ENCODE measurements at regions not wholly inside any gene's neighbourhood (a gene's known extent, or its start where the extent isn't known, plus 50 kb on each side); places are given as distances from the start of the nearest gene placed in this dataset.

GRCh38 chr2:56718413-56718812, 534.6 kb downstream of the CCDC85A start:
- no peaks in the 10 kb centered on the region for H3K27me3 ChIP-seq (ENCODE audit: control insufficient read depth, insufficient read depth, low read length)
- H3K4me1 ChIP-seq (ENCODE audit: control insufficient read depth, insufficient read depth, low read length), result no peaks in the 10 kb centered on the region
- H3K9me3 ChIP-seq (ENCODE audit: control insufficient read depth, low read length), result no peaks in the 10 kb centered on the region
- no peaks in the 10 kb centered on the region for H3K36me3 ChIP-seq (ENCODE audit: control insufficient read depth, insufficient read depth, low read length)
- H3K4me3 ChIP-seq (ENCODE audit: low read length), result no peak overlapping the region
- no peak overlapping the region for H3K9ac ChIP-seq (ENCODE audit: low read length)

GRCh38 chr2:56729212-56729611, 545.4 kb downstream of the CCDC85A start:
- Histone ChIP-seq H3K4me1 (ENCODE audit: control insufficient read depth, insufficient read depth, low read length) (no peaks in the 10 kb centered on the region), H3K9me3 (ENCODE audit: control insufficient read depth, low read length) (no peaks in the 10 kb centered on the region), H3K27me3 (ENCODE audit: control insufficient read depth, insufficient read depth, low read length) (no peaks in the 10 kb centered on the region), H3K4me3 (ENCODE audit: low read length) (no peak overlapping the region), H3K36me3 (ENCODE audit: control insufficient read depth, insufficient read depth, low read length) (no peaks in the 10 kb centered on the region), H3K9ac (ENCODE audit: low read length) (no peak overlapping the region)

- H3K9ac ChIP-seq (ENCODE audit: low read length), result no peak overlapping the region
- no peaks in the 10 kb centered on the region for H3K36me3 ChIP-seq (ENCODE audit: control insufficient read depth, insufficient read depth, low read length)
- H3K27me3 ChIP-seq (ENCODE audit: control insufficient read depth, insufficient read depth, low read length), result no peaks in the 10 kb centered on the region
- no peaks in the 10 kb centered on the region for H3K9me3 ChIP-seq (ENCODE audit: control insufficient read depth, low read length)
- H3K4me3 ChIP-seq (ENCODE audit: low read length), result no peak overlapping the region
- H3K4me1 ChIP-seq (ENCODE audit: control insufficient read depth, insufficient read depth, low read length), result no peaks in the 10 kb centered on the region
These were observed 549.2 kb downstream of the CCDC85A start for GRCh38 chr2:56732946-56733345.

GRCh38 chr2:56739413-56739812, 555.6 kb downstream of the CCDC85A start:
- H3K9ac ChIP-seq (ENCODE audit: low read length), result no peak overlapping the region
- H3K36me3 ChIP-seq (ENCODE audit: control insufficient read depth, insufficient read depth, low read length), result no peaks in the 10 kb centered on the region
- H3K4me1 ChIP-seq (ENCODE audit: control insufficient read depth, insufficient read depth, low read length), result no peaks in the 10 kb centered on the region
- no peaks in the 10 kb centered on the region for H3K9me3 ChIP-seq (ENCODE audit: control insufficient read depth, low read length)
- H3K4me3 ChIP-seq (ENCODE audit: low read length), result no peak overlapping the region
- no peaks in the 10 kb centered on the region for H3K27me3 ChIP-seq (ENCODE audit: control insufficient read depth, insufficient read depth, low read length)

GRCh38 chr2:56741601-56742102, 557.9 kb downstream of the CCDC85A start:
- no peak overlapping the region for H3K9ac ChIP-seq (ENCODE audit: low read length)
- no peaks in the 10 kb centered on the region for H3K4me1 ChIP-seq (ENCODE audit: control insufficient read depth, insufficient read depth, low read length)
- H3K27me3 ChIP-seq (ENCODE audit: control insufficient read depth, insufficient read depth, low read length), result no peaks in the 10 kb centered on the region
- no peak overlapping the region for H3K4me3 ChIP-seq (ENCODE audit: low read length)
- no peaks in the 10 kb centered on the region for H3K36me3 ChIP-seq (ENCODE audit: control insufficient read depth, insufficient read depth, low read length)
- H3K9me3 ChIP-seq (ENCODE audit: control insufficient read depth, low read length), result no peaks in the 10 kb centered on the region

GRCh38 chr2:56743807-56744206, 560.0 kb downstream of the CCDC85A start:
- H3K4me3 ChIP-seq (ENCODE audit: low read length), result no peak overlapping the region
- H3K9ac ChIP-seq (ENCODE audit: low read length), result no peak overlapping the region
- no peaks in the 10 kb centered on the region for H3K9me3 ChIP-seq (ENCODE audit: control insufficient read depth, low read length)
- no peaks in the 10 kb centered on the region for H3K36me3 ChIP-seq (ENCODE audit: control insufficient read depth, insufficient read depth, low read length)
- H3K4me1 ChIP-seq (ENCODE audit: control insufficient read depth, insufficient read depth, low read length), result no peaks in the 10 kb centered on the region
- no peaks in the 10 kb centered on the region for H3K27me3 ChIP-seq (ENCODE audit: control insufficient read depth, insufficient read depth, low read length)

GRCh38 chr2:56749152-56749752, 565.5 kb downstream of the CCDC85A start:
- H3K4me1 ChIP-seq (ENCODE audit: control insufficient read depth, insufficient read depth, low read length), result no peaks in the 10 kb centered on the region
- no peak overlapping the region for H3K9ac ChIP-seq (ENCODE audit: low read length)
- H3K27me3 ChIP-seq (ENCODE audit: control insufficient read depth, insufficient read depth, low read length), result no peaks in the 10 kb centered on the region
- no peaks in the 10 kb centered on the region for H3K36me3 ChIP-seq (ENCODE audit: control insufficient read depth, insufficient read depth, low read length)
- no peaks in the 10 kb centered on the region for H3K9me3 ChIP-seq (ENCODE audit: control insufficient read depth, low read length)
- H3K4me3 ChIP-seq (ENCODE audit: low read length), result no peak overlapping the region

- H3K4me3 ChIP-seq (ENCODE audit: low read length), result no peak overlapping the region
- H3K4me1 ChIP-seq (ENCODE audit: control insufficient read depth, insufficient read depth, low read length), result no peaks in the 10 kb centered on the region
- H3K9ac ChIP-seq (ENCODE audit: low read length), result no peak overlapping the region
- no peaks in the 10 kb centered on the region for H3K9me3 ChIP-seq (ENCODE audit: control insufficient read depth, low read length)
- no peaks in the 10 kb centered on the region for H3K36me3 ChIP-seq (ENCODE audit: control insufficient read depth, insufficient read depth, low read length)
- no peaks in the 10 kb centered on the region for H3K27me3 ChIP-seq (ENCODE audit: control insufficient read depth, insufficient read depth, low read length)
These were observed 569.4 kb downstream of the CCDC85A start for GRCh38 chr2:56753182-56753581.

GRCh38 chr2:56754066-56754615, 570.4 kb downstream of the CCDC85A start:
- Histone ChIP-seq H3K9me3 (ENCODE audit: control insufficient read depth, low read length) (no peaks in the 10 kb centered on the region), H3K36me3 (ENCODE audit: control insufficient read depth, insufficient read depth, low read length) (no peaks in the 10 kb centered on the region), H3K27me3 (ENCODE audit: control insufficient read depth, insufficient read depth, low read length) (no peaks in the 10 kb centered on the region), H3K9ac (ENCODE audit: low read length) (no peak overlapping the region), H3K4me1 (ENCODE audit: control insufficient read depth, insufficient read depth, low read length) (no peaks in the 10 kb centered on the region), H3K4me3 (ENCODE audit: low read length) (no peak overlapping the region)

- Histone ChIP-seq H3K4me1 (ENCODE audit: control insufficient read depth, insufficient read depth, low read length) (no peaks in the 10 kb centered on the region), H3K9me3 (ENCODE audit: control insufficient read depth, low read length) (no peaks in the 10 kb centered on the region), H3K4me3 (ENCODE audit: low read length) (no peak overlapping the region), H3K36me3 (ENCODE audit: control insufficient read depth, insufficient read depth, low read length) (no peaks in the 10 kb centered on the region), H3K9ac (ENCODE audit: low read length) (no peak overlapping the region), H3K27me3 (ENCODE audit: control insufficient read depth, insufficient read depth, low read length) (no peaks in the 10 kb centered on the region)
These were observed 570.8 kb downstream of the CCDC85A start for GRCh38 chr2:56754627-56755026.

- no peaks in the 10 kb centered on the region for H3K27me3 ChIP-seq (ENCODE audit: control insufficient read depth, insufficient read depth, low read length)
These were observed 574.2 kb downstream of the CCDC85A start for GRCh38 chr2:56757884-56758545.

GRCh38 chr2:56763683-56764082, 579.9 kb downstream of the CCDC85A start:
- H3K4me1 ChIP-seq (ENCODE audit: control insufficient read depth, insufficient read depth, low read length), result no peaks in the 10 kb centered on the region
- no peak overlapping the region for H3K4me3 ChIP-seq (ENCODE audit: low read length)
- H3K9ac ChIP-seq (ENCODE audit: low read length), result no peak overlapping the region
- H3K9me3 ChIP-seq (ENCODE audit: control insufficient read depth, low read length), result no peaks in the 10 kb centered on the region
- H3K27me3 ChIP-seq (ENCODE audit: control insufficient read depth, insufficient read depth, low read length), result no peaks in the 10 kb centered on the region
- H3K36me3 ChIP-seq (ENCODE audit: control insufficient read depth, insufficient read depth, low read length), result no peaks in the 10 kb centered on the region

More at GRCh38 chr2:56757884-56758545, 574.2 kb downstream of the CCDC85A start:
- Histone ChIP-seq H3K9ac (ENCODE audit: low read length) (no peak overlapping the region), H3K36me3 (ENCODE audit: control insufficient read depth, insufficient read depth, low read length) (no peaks in the 10 kb centered on the region), H3K4me3 (ENCODE audit: low read length) (no peak overlapping the region), H3K9me3 (ENCODE audit: control insufficient read depth, low read length) (no peaks in the 10 kb centered on the region), H3K4me1 (ENCODE audit: control insufficient read depth, insufficient read depth, low read length) (no peaks in the 10 kb centered on the region)

Data from mucosa of stomach (tissue), 1 donor.